Astrocyte (in vitro differentiated cells and primary cell): ENCODE measurements at regions not wholly inside any gene's neighbourhood (a gene's known extent, or its start where the extent isn't known, plus 50 kb on each side); places are given as distances from the start of the nearest gene placed in this dataset.

ENCODE experiments used
- DNase-seq: peaks from one replicate; pipeline ENCODE4 v3.0.0-alpha.2; 2010; ENCODE audit warnings: low read depth
- FAIRE-seq: peaks from 2 replicates; lab custom pipeline; 2011; peaks lifted over from hg19 to GRCh38; lab: Jason Lieb, UNC
- H2AFZ ChIP-seq: 2 replicates; pipeline ENCODE4 v1.6.0; 2012; ENCODE audit warnings: low read depth, low read length, inconsistent platforms
- H3K27ac ChIP-seq: 2 replicates; pipeline ENCODE4 v1.5.1; 2011; ENCODE audit warnings: low read depth, low read length, inconsistent platforms
- H3K27me3 ChIP-seq: 2 replicates; pipeline ENCODE4 v1.6.0; 2011; ENCODE audit warnings: low read length, inconsistent platforms; ENCODE audit not compliant: insufficient read depth
- H3K36me3 ChIP-seq: 2 replicates; pipeline ENCODE4 v1.5.1; 2011; ENCODE audit warnings: low read length, inconsistent platforms; ENCODE audit not compliant: insufficient read depth
- H3K4me1 ChIP-seq: 2 replicates; pipeline ENCODE4 v1.5.1; 2011; ENCODE audit warnings: low read length, inconsistent platforms; ENCODE audit not compliant: insufficient read depth
- H3K4me2 ChIP-seq: 2 replicates; pipeline ENCODE4 v1.6.0; 2012; ENCODE audit warnings: low read length, inconsistent platforms
- H3K4me3 ChIP-seq: 2 replicates; pipeline ENCODE4 v1.5.1; 2011; ENCODE audit warnings: low read depth, mild to moderate bottlenecking, low read length, inconsistent platforms; ENCODE audit not compliant: insufficient read depth
- H3K79me2 ChIP-seq: 2 replicates; pipeline ENCODE4 v1.6.0; 2012; ENCODE audit warnings: mild to moderate bottlenecking, low read length, inconsistent platforms; ENCODE audit not compliant: insufficient read depth
- H3K9ac ChIP-seq: 2 replicates; pipeline ENCODE4 v1.6.0; 2012; ENCODE audit warnings: mild to moderate bottlenecking, low read length, inconsistent platforms
- H3K9me3 ChIP-seq: 2 replicates; pipeline ENCODE4 v1.5.1; 2012; ENCODE audit warnings: low read depth, mild to moderate bottlenecking, low read length, inconsistent platforms; ENCODE audit not compliant: insufficient read depth
- H4K20me1 ChIP-seq: 2 replicates; pipeline ENCODE4 v1.6.0; 2012; ENCODE audit warnings: low read length, inconsistent platforms; ENCODE audit not compliant: insufficient read depth
- H3K27ac Mint-ChIP-seq: one replicate; pipeline ENCODE4 v1.8.0; 2021; ENCODE audit warnings: mild to moderate bottlenecking, mixed read lengths; ENCODE audit not compliant: unreplicated experiment
- H3K27me3 Mint-ChIP-seq: one replicate; pipeline ENCODE4 v1.8.0; 2021; ENCODE audit warnings: low read depth, mixed read lengths; ENCODE audit not compliant: unreplicated experiment
- H3K36me3 Mint-ChIP-seq: one replicate; pipeline ENCODE4 v1.8.0; 2021; ENCODE audit warnings: low read depth, mixed read lengths; ENCODE audit not compliant: unreplicated experiment
- H3K4me1 Mint-ChIP-seq: one replicate; pipeline ENCODE4 v1.8.0; 2021; ENCODE audit warnings: low read depth, mixed read lengths; ENCODE audit not compliant: unreplicated experiment
- H3K4me3 Mint-ChIP-seq: one replicate; pipeline ENCODE4 v1.8.0; 2021; ENCODE audit warnings: mild to moderate bottlenecking, moderate library complexity, mixed read lengths; ENCODE audit not compliant: unreplicated experiment
- H3K9me3 Mint-ChIP-seq: one replicate; pipeline ENCODE4 v1.8.0; 2021; ENCODE audit warnings: mild to moderate bottlenecking, mixed read lengths; ENCODE audit not compliant: unreplicated experiment
- CTCF ChIP-seq: IDR thresholded peaks from 2 replicates; pipeline ENCODE4 v1.5.1; 2011; ENCODE audit warnings: low read depth, mild to moderate bottlenecking, inconsistent platforms, low read length, moderate library complexity; ENCODE audit not compliant: insufficient read depth
- EZH2 ChIP-seq: IDR thresholded peaks from 2 replicates; pipeline ENCODE4 v1.6.1; 2012; ENCODE audit warnings: mild to moderate bottlenecking, low read length, inconsistent platforms; ENCODE audit not compliant: insufficient read depth

- Mint-ChIP-seq H3K36me3 (no peaks in the 10 kb centered on the region), H3K4me1 (no peaks in the 10 kb centered on the region), H3K27ac (no peak overlapping the region), H3K4me3 (no peak overlapping the region), H3K9me3 (peaks cover 3% of the 10 kb centered on the region), H3K27me3 (no peaks in the 10 kb centered on the region)
- no peak overlapping the region for H2AFZ ChIP-seq
- H3K9ac ChIP-seq = no peak overlapping the region
- H3K4me2 ChIP-seq = no peak overlapping the region
- no peak for FAIRE-seq
- H3K9me3 ChIP-seq = no peaks in the 10 kb centered on the region
- no peak overlapping the region for H3K27ac ChIP-seq
- no peaks in the 10 kb centered on the region for H3K27me3 ChIP-seq
- TF ChIP-seq CTCF (no peak), EZH2 (no peak)
- DNase-seq = no peak
- H4K20me1 ChIP-seq = no peaks in the 10 kb centered on the region
- H3K4me1 ChIP-seq = no peaks in the 10 kb centered on the region
- H3K4me3 ChIP-seq = no peak overlapping the region
- H3K79me2 ChIP-seq = no peaks in the 10 kb centered on the region
- no peaks in the 10 kb centered on the region for H3K36me3 ChIP-seq
These were observed 181.5 kb downstream of the FAM76B start for GRCh38 chr11:95608093-95608492.

GRCh38 chr11:95606824-95607223 is 182.8 kb downstream of the FAM76B start:
- no peaks in the 10 kb centered on the region for H3K4me1 Mint-ChIP-seq
- H4K20me1 ChIP-seq = no peaks in the 10 kb centered on the region
- H3K27ac Mint-ChIP-seq = no peak overlapping the region
- no peaks in the 10 kb centered on the region for H3K79me2 ChIP-seq
- DNase-seq (no peak), FAIRE-seq (no peak)
- no peaks in the 10 kb centered on the region for H3K4me1 ChIP-seq
- TF ChIP-seq EZH2 (no peak), CTCF (no peak)
- H3K4me3 Mint-ChIP-seq = no peak overlapping the region
- no peak overlapping the region for H3K4me3 ChIP-seq
- H2AFZ ChIP-seq = no peak overlapping the region
- H3K9ac ChIP-seq = no peak overlapping the region
- H3K27me3 Mint-ChIP-seq = no peaks in the 10 kb centered on the region
- no peak overlapping the region for H3K27ac ChIP-seq
- H3K36me3 Mint-ChIP-seq = no peaks in the 10 kb centered on the region
- no peaks in the 10 kb centered on the region for H3K9me3 ChIP-seq
- H3K36me3 ChIP-seq = no peaks in the 10 kb centered on the region
- H3K9me3 Mint-ChIP-seq = peaks cover 3% of the 10 kb centered on the region
- no peak overlapping the region for H3K4me2 ChIP-seq
- H3K27me3 ChIP-seq = no peaks in the 10 kb centered on the region

GRCh38 chr11:95605271-95605940 is 184.2 kb downstream of the FAM76B start:
- Histone ChIP-seq H2AFZ (no peak overlapping the region), H3K4me1 (no peaks in the 10 kb centered on the region), H3K9me3 (no peaks in the 10 kb centered on the region), H4K20me1 (no peaks in the 10 kb centered on the region), H3K36me3 (no peaks in the 10 kb centered on the region), H3K79me2 (no peaks in the 10 kb centered on the region), H3K27me3 (no peaks in the 10 kb centered on the region), H3K9ac (no peak overlapping the region), H3K4me3 (no peak overlapping the region), H3K4me2 (no peak overlapping the region), H3K27ac (no peak overlapping the region)
- no peaks in the 10 kb centered on the region for H3K36me3 Mint-ChIP-seq
- no peaks in the 10 kb centered on the region for H3K9me3 Mint-ChIP-seq
- no peaks in the 10 kb centered on the region for H3K27me3 Mint-ChIP-seq
- DNase-seq (no peak), FAIRE-seq (no peak)
- no peak for TF ChIP-seq CTCF
- TF ChIP-seq EZH2 = no peak
- no peak overlapping the region for H3K27ac Mint-ChIP-seq
- no peak overlapping the region for H3K4me3 Mint-ChIP-seq
- H3K4me1 Mint-ChIP-seq = no peaks in the 10 kb centered on the region
